ENCODE measurements at regions not wholly inside any gene's neighbourhood (a gene's known extent, or its start where the extent isn't known, plus 50 kb on each side); places are given as distances from the start of the nearest gene placed in this dataset.

DNA sequence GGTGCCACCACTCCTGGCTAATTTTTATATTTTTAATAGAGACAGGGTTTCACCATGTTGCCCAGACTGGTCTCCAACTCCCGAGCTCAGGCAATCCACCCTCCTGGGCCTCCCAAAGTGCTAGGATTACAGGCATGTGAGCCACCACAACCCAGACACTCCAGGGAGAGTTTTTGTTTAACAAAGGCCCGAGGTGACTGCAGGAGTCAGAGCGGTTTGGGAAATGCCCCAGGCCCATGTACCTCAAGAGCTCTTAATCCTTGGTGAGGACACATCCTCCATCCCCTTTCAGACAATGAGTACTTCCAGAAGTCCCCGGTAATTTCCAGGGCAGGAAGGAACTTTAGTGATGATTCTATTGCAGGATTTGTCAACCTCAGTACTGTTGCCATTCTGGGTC is 176.0 kb downstream of the ESRRB start:
- no peak for DNase-seq (ENCODE audit: low read depth)
- TF ChIP-seq, protein P1, sequence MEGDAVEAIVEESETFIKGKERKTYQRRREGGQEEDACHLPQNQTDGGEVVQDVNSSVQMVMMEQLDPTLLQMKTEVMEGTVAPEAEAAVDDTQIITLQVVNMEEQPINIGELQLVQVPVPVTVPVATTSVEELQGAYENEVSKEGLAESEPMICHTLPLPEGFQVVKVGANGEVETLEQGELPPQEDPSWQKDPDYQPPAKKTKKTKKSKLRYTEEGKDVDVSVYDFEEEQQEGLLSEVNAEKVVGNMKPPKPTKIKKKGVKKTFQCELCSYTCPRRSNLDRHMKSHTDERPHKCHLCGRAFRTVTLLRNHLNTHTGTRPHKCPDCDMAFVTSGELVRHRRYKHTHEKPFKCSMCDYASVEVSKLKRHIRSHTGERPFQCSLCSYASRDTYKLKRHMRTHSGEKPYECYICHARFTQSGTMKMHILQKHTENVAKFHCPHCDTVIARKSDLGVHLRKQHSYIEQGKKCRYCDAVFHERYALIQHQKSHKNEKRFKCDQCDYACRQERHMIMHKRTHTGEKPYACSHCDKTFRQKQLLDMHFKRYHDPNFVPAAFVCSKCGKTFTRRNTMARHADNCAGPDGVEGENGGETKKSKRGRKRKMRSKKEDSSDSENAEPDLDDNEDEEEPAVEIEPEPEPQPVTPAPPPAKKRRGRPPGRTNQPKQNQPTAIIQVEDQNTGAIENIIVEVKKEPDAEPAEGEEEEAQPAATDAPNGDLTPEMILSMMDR (conservative IDR thresholded peaks at IDR 0.05; ENCODE audit: low read depth, low read length) = no peak
- no peak overlapping the region for H3K4me3 ChIP-seq (ENCODE audit: low read depth, low read length)

DNA sequence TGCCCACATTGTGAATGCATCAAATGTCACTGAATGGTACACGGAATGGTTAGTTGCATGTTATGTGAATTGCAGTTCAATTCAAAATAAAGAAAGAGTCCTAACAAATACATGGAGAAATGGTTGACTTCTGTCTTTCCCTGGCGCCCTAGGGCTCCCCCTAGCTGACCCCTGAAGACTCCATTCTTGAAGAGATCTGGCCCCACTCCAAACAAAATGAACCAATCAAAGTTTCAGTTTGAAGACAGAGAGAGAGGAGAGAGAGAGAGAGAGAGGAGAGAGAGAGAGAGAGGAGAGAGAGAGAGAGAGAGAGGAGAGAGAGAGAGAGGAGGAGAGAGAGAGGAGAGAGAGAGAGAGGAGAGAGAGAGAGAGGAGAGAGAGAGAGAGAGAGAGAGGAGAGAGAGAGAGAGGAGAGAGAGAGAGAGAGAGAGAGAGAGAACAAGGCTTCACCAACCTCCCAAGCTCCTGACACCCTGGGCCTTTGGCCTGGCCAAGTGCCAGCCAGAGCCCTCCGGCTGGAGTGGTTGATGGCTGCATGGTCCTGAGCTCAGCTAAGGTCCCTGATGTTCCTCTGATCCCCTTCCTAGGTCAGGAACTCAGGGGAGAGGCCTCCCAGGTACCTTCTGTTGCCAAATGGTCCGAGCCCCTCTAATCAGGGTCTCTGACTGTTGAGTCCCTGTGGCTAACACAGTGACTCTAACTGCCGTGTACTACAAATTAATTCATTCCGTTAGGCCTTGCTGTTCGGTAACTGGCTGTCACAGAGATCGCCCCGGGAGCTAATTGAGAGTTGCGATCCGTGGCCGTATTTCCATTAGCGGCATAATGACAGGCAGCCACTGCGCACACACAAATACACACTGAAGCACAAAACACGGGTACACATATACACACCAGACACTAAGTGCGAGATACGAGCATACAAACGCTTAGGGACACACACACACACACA is 188.8 kb downstream of the ESRRB start:
- TF ChIP-seq, protein P1 (conservative IDR thresholded peaks at IDR 0.05; ENCODE audit: low read depth, low read length) = no peak

DNA sequence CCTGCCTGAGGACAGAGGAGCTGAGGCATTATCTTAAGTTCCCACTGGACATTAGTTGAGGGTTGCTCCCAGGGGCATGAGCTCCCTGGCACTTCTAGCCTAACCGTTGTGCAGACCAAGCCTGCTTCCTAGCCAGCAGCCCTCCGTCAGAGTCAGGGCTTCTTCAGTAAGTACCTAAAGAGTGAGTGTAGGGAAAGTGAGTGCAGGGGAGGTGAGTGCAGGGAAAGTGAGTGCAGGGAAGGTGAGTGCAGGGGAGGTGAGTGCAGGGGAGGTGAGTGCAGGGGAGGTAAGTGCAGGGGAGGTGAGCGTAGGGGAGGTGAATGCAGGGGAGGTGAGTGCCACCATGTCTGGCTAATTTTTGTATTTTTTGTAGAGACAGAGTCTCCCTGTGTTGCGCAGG is 190.5 kb downstream of the ESRRB start:
- no peak for DNase-seq (ENCODE audit: low read depth)
- TF ChIP-seq, protein P1 (conservative IDR thresholded peaks at IDR 0.05; ENCODE audit: low read depth, low read length) = no peak
- H3K4me3 ChIP-seq (ENCODE audit: low read depth, low read length) = no peak overlapping the region

More for the DNA sequence above, 188.8 kb downstream of the ESRRB start:
- H3K4me3 ChIP-seq (ENCODE audit: low read depth, low read length) = no peak overlapping the region
- no peak for DNase-seq (ENCODE audit: low read depth)

DNA sequence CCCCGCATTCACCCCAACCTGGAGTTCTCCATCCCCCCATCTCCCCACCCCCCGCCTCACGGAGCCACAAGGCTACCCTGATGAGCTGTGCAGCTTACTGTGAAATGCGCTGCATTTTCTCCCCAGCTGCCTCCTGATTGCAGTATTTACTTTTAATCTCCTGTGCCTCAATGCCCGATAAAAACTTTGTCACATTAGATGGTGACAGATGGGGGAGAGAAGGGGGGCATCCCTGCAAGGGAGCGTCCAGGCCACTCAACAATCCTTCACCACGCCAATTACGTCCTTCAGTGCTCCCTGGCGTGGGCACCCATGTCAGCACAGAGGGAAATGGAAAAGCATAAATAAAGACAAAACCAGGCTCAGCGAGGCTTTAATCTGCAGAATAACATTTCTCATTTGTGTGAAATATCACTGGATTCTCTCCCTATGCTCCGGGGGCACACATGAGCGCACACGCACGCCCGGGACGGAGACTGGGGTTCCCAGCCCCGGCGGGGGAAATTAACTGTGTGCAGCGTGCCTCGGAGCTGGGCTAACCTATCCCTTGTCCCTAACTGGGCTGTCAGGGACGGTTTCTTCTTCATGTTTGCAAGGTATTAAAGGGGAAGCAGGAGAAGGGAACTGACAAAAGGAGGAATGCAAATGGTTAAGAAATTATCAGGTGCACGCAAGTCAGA is 186.7 kb upstream of the VASH1 start:
- H3K4me3 ChIP-seq (ENCODE audit: low read depth, low read length) = no peak overlapping the region
- TF ChIP-seq, protein P1 (conservative IDR thresholded peaks at IDR 0.05; ENCODE audit: low read depth, low read length) = no peak

DNA sequence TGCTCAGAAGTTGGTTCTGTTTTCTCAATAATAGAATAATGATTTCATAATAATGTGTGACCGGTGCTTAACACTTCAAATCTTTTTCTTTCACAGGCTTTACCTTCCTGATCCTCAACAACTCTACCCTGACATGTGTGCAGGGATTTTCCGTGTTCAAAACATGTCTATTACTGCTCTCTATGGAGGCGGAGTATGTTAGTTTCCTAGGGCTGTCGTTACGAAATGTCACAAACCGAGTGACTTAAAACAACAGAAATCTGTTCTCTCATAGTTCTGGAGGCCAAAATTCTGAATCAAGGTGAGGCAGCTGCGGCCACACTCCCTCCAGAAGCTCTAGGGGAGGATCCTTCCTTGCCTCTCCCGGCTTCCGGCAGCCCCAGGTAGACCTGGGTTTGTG is 186.2 kb upstream of the VASH1 start:
- TF ChIP-seq, protein P1 (conservative IDR thresholded peaks at IDR 0.05; ENCODE audit: low read depth, low read length) = no peak
- no peak overlapping the region for H3K4me3 ChIP-seq (ENCODE audit: low read depth, low read length)
- DNase-seq (ENCODE audit: low read depth) = no peak

More for the DNA sequence above, 186.7 kb upstream of the VASH1 start:
- DNase-seq (ENCODE audit: low read depth) = no peak

DNA sequence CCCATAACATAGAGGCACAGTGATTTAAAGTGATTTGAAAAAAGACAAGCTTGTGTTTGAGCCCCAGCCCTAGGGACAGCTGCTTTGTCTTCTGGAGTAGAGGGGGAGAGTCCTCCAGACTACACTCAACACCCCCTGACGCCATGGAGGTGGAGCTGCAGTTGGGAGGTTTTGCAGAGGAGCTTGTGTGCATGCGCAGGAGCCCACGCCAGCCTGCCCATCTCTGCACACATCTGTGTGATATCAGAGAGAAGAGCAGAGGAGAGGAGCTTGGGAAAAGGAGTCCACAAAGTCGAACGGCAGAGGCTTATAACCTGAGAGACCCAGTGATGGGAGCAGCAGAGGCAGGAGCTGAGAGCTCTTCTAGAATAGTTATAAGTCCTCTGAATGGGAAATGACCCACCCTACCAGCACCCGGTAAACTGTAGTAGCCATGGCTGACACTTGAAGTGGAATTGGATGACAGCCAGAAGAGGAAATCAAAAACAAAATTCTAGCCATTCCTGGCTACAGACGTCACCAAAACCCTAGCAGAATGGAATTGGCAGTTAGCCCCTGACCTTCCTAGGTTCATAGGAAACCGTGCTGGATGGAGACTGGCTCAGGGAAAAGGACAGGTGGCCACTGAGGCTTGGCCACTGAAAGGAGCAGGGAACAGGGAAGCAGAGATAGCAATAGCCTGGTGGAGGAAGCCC is 185.1 kb upstream of the VASH1 start:
- TF ChIP-seq, protein P1 (conservative IDR thresholded peaks at IDR 0.05; ENCODE audit: low read depth, low read length) = no peak
- H3K4me3 ChIP-seq (ENCODE audit: low read depth, low read length) = no peak overlapping the region
- DNase-seq (ENCODE audit: low read depth) = peak; percentile 19

All from choroid plexus epithelial cell (primary cell).